Putamen (tissue), 1 donor: ENCODE measurements at regions not wholly inside any gene's neighbourhood (a gene's known extent, or its start where the extent isn't known, plus 50 kb on each side); places are given as distances from the start of the nearest gene placed in this dataset.
"Not testable (repeated sequence)": the region's sequence is repeated elsewhere in the genome, so short reads cannot be mapped to it uniquely, and the experiment has no call there.

ENCODE experiments used
- DNase-seq: peaks from one replicate; pipeline ENCODE4 v3.0.0-alpha.2; 2016; ENCODE audit warnings: low spot score

- not testable (repeated sequence) for DNase-seq
Observed at GRCh38 chr11:23484146-23484545, 623.9 kb upstream of the CCDC179 start.

GRCh38 chr11:23484618-23485017, 624.3 kb upstream of the CCDC179 start:
- DNase-seq, result not testable (repeated sequence)

DNA sequence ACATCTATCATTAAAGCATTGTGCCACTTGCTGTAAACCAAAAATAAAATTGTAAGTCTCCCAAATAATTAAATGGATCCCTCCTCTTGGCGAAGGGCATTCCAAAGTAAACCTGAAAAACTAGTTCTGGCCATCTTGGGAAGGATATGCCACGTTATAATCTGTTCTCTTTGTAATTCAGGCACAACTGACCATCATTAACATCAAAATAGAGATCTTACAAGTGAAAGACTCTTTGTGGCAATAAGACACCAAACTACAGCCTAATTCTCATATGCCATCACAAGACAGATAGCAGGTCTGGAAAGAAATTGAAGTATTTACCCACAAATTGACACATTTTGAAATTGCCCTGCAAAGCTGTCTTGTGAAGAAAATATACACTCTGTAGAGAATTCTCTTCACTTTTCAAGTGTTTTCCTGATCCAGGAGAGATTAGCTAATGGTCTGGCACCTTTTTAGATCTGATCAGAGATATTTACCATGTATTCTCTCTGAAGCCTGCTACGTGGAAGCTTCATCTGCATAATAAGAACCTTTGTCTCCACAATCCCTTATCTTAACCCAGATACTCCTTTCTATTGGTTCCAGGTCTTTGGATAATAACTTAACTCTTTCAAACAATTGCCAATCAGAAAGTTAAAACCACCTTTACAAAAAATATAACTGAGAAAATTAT, 630.4 kb upstream of the CCDC179 start:
- DNase-seq, result no peak

DNA sequence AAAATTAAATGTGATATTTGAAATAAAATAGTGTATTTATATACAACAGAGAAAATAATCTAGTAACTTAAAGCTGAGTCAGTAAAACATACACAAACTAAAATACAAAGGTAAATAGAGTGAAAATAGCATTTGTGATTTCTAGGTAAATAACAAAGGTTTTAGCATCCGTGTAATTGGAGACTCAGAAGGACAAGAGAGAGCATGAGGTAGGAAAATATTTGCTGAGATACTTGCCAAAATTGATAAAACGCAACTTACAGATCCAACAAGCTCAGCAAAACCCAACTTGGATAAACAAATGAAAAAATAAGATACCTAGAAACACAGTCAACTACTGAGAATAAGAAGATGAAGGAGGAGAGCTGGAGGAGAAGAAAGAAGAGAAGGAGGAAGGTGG, 634.7 kb upstream of the CCDC179 start:
- DNase-seq, result no peak

- DNase-seq, result no peak
Observed at GRCh38 chr11:23496340-23496739, 636.1 kb upstream of the CCDC179 start.

- DNase-seq, result no peak
Observed at GRCh38 chr11:23497040-23497439, 636.8 kb upstream of the CCDC179 start.

GRCh38 chr11:23502389-23502788, 642.1 kb upstream of the CCDC179 start:
- DNase-seq, result no peak

GRCh38 chr11:23502826-23503225, 642.6 kb upstream of the CCDC179 start:
- DNase-seq, result no peak

- DNase-seq, result no peak
Observed at GRCh38 chr11:23509023-23509422, 648.7 kb upstream of the CCDC179 start.

GRCh38 chr11:23509821-23510220, 649.5 kb upstream of the CCDC179 start:
- no peak for DNase-seq

GRCh38 chr11:23519194-23519593, 658.9 kb upstream of the CCDC179 start:
- no peak for DNase-seq

GRCh38 chr11:23520226-23520960, 660.1 kb upstream of the CCDC179 start:
- no peak for DNase-seq

DNA sequence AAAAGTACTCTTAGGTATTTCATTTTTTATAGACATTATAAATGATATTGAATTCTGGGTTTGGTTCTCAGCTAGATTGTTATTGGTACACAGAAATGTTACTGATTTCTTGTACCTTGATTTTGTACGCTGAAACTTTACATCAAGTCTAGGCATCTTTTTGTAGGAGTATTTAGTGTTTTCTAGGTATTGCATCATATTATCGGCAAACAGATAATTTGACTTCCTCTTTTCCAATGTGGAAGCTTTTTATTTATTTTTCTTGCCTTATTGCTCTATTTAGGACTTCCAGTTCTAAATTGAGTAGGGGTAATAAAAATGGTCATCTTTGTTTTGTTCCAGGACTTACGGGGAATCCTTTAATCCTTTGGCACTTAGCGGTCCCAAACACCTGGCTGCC, 676.6 kb upstream of the CCDC179 start:
- DNase-seq, result no peak

- DNase-seq, result no peak
Observed at GRCh38 chr11:23539556-23539955, 679.3 kb upstream of the CCDC179 start.

- peak; percentile 9 for DNase-seq
Observed at GRCh38 chr11:23540101-23540561, 679.9 kb upstream of the CCDC179 start.

- no peak for DNase-seq
Observed at GRCh38 chr11:23542189-23542588, 681.9 kb upstream of the CCDC179 start.

DNA sequence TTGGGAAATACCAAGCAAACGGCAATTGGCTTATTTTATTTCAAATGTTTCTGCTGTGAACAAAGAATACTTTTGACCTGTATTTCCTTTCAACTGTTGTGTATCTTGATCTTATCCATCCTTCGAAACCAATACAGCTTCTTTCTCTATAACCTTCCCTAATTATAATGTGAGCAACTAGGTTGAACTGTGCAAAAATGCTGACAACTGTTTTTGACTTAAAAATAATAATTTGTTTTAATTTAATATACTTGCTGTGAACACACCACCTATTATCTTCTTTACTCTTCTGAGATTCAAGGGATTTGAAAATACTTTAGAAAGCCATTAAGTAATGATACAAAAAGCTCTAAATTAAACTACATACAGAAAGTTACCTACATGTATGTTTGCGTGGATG, 682.5 kb upstream of the CCDC179 start:
- DNase-seq, result no peak

DNA sequence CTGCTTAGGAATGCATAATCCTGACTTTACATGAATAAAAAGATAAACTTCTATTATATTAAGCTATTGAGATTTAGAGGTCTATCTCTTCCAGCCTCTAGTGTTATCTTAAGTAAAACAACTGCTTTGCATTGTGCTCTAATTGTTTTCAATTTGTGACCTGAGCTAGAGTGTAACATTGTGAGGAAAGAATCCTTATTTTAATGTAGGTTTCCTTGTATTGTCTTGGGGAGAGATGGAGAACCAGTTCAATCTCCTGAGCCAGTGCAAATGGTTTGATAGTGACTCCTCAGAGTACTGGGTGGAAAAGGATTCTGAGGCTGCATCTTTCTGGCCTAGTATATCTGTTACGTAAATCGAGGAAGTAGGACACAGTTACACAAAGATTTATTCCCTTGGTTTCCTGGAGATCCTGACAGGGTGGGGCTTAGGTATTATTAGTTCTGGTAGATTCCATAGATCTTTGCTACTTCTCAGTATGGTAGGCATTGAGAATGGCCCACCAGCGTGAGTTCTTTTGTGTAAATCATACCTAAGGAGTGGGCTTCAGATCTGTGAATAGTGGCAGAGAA, 683.5 kb upstream of the CCDC179 start:
- no peak for DNase-seq

GRCh38 chr11:23551706-23552105, 691.4 kb upstream of the CCDC179 start:
- no peak for DNase-seq

DNA sequence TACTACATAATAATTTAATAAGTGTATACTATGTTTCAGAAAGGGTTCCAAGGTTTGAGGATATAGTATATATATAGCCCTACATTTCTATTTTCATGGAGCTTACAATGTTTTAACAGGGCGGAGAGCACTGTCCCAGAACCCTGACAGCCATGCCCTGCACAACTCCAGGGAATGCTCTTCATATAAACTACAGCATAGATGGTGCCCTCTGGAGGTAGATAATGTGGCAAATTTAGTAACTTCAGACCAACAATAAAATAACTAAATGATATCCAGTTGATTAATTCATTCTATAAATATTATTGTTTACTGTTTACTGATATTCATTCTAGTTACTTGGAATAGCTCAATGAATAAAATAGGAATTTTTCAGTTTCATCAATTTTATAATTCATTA, 693.7 kb upstream of the CCDC179 start:
- no peak for DNase-seq

DNA sequence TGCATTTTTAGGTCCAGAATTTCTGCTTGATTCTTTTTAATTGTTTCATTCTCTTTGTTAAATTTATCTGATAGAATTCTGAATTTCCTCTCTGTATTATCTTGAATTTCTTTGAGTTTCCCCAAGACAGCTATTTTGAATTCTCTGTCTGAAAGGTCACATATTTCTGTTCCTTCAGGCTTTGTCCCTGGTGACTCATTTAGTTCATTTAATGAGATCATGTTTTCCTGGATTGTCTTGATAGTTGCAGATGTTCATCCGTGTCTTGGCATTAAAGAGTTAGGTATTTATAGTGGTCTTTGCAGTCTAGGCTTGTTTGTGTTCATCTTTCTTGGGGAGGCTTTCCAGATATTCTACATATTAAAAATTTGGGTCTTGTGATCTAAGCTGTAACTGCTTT, 694.8 kb upstream of the CCDC179 start:
- no peak for DNase-seq

DNA sequence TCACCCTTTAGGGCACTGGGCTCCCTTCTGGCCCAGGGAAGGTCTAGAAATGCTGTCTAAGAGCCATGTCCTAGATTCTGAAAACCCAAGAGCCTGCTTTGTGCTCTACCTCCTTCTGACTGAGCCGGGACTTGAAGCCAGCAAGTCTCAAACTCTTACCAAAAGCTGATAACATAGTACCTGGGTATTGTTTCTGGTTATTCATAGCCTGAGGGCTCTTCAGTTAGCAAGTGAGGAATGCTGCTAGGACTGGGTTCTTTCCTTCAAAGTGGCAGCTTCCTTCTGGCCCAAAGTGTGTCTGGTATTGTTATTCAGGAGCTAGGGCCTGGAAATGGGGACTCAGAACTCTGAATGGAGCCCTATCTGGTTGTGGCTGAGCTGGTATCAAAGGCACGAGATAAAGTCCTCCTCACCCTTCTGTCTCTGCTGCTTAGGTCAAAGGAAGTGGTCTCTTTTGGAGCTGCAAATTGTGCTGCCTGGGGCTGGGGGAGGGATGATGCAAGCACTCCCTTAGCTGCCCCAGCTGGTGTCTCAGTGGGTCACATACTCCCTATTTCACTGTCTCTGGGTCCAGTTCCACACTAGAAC, 696.0 kb upstream of the CCDC179 start:
- DNase-seq, result no peak

DNA sequence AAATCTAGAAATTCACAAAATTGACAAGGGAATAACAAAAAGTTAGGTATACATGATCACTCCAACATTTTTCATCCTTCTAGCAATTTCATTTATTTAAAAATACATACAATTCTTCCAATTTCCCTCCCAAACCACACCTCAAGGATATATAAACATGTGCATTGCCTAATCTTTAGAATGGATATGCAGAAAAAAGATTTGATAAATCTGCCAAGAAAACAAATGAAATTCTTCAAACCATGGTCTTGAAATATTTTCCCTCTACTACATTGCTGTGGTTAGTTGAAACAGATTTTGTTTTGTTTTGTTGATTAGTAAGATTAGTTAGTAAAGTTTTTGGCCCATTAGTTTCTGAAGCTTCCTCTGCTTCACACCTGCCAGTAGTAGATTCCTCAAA, 703.3 kb upstream of the CCDC179 start:
- DNase-seq, result no peak
